ENCODE measurements at regions not wholly inside any gene's neighbourhood (a gene's known extent, or its start where the extent isn't known, plus 50 kb on each side); places are given as distances from the start of the nearest gene placed in this dataset.
A peak's percentile ranks its signal among the peaks of the same experiment; 100 is the strongest.

DNA sequence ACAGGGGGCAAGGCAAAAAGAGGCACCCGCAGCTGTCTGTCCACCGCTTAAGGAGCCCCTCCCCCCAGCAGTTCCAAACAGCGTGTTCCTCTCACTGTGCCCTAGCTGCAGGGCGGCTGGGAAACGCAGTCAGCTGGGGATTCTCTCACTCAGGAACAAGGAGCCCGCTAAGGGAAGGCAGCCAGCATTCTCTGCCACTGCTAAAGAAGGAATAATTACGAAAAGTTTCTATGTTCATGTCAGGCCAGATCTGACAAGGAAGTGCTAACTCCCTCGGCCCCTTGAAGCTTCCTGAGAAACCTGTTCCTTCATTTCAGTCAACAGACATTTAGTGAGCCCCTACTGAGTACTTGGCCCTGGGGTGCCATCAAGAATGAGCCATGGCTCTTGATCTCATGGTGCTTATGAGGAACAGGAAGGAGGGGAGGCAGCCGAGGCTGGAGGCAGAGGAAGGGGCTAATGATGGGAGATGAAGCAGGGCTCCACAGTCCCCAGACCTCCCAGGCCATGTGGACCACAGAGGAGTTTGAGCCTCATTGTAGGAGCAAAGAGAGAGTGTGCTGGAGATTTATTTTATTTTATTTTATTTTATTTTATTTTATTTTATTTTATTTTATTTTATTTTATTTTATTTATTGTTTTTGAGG, 101.7 kb upstream of the PMEPA1 start:
- Histone ChIP-seq H3K4me3 (no peak overlapping the region), H3K27me3 (no peaks in the 10 kb centered on the region), H3K36me3 (no peaks in the 10 kb centered on the region), H3K9me3 (no peaks in the 10 kb centered on the region), H3K27ac (peak overlapping the region in 2 of 4 donors; percentile 39 to 62), H3K4me1 (peaks cover 0 to 41% (median 22%) of the 10 kb centered on the region in 4 donors)
- TF ChIP-seq EP300 (IDR thresholded peaks at IDR 0.05) = no peak
- peak in 1 of 4 donors; percentile 16 for TF ChIP-seq POLR2AphosphoS5 (IDR thresholded peaks at IDR 0.05)
- WGBS, 2 donors = 51 to 77% methylated on average over 9 of the region's 9 CpGs
- DNase-seq = peak; percentile 58
- intact Hi-C loops (cut with DNase I) = no loop called here

DNA sequence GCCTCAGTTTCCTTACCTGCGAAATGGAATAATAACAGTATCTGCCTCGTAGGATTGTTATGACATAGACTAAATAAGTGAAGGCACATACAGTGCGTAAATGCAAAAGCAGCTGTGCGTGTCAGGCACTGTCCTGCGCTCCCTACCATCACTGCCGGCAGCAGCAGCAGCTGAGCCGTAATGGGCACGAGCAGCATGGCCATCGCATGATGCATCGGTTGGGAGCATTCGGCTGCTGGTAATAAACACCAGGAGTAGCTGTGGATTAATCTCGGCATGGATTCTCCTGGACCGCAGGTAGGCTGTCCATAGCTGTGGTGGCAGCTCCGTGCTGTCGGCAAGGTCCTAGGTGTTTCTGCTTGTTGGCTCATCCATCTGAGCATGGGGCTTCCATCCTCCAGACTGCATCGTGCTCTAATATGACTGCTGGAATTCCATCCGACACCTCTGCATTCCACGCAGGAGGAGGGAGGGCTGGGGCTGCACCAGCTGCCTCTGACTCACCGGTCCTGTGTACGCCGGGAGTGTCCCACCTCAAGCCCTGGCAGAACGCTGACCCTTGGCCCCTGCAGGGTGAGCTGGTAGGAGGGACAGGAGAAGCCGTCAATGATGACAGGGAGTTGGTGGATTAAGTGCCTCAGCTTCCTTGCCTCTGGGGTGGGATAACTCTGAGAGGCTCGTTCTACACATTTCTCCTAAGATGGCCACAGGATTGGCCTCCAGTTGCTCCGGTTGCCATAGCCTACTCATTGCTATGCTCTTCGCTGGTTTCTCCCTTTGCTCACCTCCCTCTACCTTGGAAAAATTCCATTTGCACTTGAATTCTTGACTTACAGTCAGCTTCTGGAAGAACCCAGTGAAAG, 100.9 kb upstream of the PMEPA1 start:
- peak; percentile 58 for DNase-seq
- peak overlapping the region in 2 of 4 donors; percentile 51 to 62 for H3K27ac ChIP-seq
- TF ChIP-seq EP300 (IDR thresholded peaks at IDR 0.05) = no peak
- TF ChIP-seq POLR2AphosphoS5 (IDR thresholded peaks at IDR 0.05) = no peak
- TF ChIP-seq, protein P1, sequence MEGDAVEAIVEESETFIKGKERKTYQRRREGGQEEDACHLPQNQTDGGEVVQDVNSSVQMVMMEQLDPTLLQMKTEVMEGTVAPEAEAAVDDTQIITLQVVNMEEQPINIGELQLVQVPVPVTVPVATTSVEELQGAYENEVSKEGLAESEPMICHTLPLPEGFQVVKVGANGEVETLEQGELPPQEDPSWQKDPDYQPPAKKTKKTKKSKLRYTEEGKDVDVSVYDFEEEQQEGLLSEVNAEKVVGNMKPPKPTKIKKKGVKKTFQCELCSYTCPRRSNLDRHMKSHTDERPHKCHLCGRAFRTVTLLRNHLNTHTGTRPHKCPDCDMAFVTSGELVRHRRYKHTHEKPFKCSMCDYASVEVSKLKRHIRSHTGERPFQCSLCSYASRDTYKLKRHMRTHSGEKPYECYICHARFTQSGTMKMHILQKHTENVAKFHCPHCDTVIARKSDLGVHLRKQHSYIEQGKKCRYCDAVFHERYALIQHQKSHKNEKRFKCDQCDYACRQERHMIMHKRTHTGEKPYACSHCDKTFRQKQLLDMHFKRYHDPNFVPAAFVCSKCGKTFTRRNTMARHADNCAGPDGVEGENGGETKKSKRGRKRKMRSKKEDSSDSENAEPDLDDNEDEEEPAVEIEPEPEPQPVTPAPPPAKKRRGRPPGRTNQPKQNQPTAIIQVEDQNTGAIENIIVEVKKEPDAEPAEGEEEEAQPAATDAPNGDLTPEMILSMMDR (IDR thresholded peaks at IDR 0.05) = no peak
- no peak for TF ChIP-seq POLR2A (IDR thresholded peaks at IDR 0.05)

DNA sequence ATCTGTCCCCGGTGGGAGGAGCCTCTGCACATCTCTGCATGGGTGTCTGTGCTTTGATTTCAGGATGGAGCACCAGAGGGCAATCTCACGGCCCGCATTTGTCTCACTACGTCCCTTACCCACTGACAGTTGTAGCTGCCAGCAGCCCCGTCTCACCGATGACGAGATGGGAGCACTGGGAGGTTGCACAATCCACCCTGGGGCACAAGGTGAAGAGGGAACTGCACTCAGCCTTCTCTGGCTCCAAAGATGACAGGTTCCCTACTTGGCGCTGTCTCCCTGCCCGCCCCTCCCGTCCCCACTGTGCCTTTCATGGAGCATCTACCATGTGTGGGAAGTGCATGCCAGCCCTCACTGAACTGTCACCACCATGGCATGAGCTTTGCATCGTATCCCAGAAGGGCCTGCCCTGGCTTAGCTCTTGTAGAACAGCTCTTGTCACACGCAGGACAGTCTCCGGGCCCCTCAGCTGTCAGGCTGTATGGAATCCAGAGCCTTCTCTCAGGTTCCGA, 99.9 kb upstream of the PMEPA1 start:
- TF ChIP-seq POLR2A (IDR thresholded peaks at IDR 0.05) (no peak), POLR2AphosphoS5 (IDR thresholded peaks at IDR 0.05) (peak in 3 of 4 donors; percentile 19 to 77 (median 74)), EP300 (IDR thresholded peaks at IDR 0.05) (peak in 1 of 4 donors; percentile 66)
- Histone ChIP-seq H3K4me3 (no peak overlapping the region), H3K4me1 (peaks cover 0 to 41% (median 22%) of the 10 kb centered on the region in 4 donors), H3K27me3 (no peaks in the 10 kb centered on the region), H3K36me3 (no peaks in the 10 kb centered on the region), H3K9me3 (no peaks in the 10 kb centered on the region), H3K27ac (peak overlapping the region in 2 of 4 donors; percentile 51 to 62)
- 84 to 86% methylated on average over 14 of the region's 14 CpGs for WGBS, 2 donors
- intact Hi-C loops (cut with DNase I) = no loop called here
- DNase-seq = peak; percentile 69

More for the DNA sequence above, 100.9 kb upstream of the PMEPA1 start:
- H3K4me3 ChIP-seq = no peak overlapping the region
- H3K36me3 ChIP-seq = no peaks in the 10 kb centered on the region
- intact Hi-C loops (cut with DNase I) = no loop called here
- 73 to 87% methylated on average over 26 of the region's 26 CpGs for WGBS, 2 donors
- H3K4me1 ChIP-seq = peaks cover 0 to 41% (median 22%) of the 10 kb centered on the region in 4 donors
- no peaks in the 10 kb centered on the region for H3K9me3 ChIP-seq
- H3K27me3 ChIP-seq = no peaks in the 10 kb centered on the region

DNA sequence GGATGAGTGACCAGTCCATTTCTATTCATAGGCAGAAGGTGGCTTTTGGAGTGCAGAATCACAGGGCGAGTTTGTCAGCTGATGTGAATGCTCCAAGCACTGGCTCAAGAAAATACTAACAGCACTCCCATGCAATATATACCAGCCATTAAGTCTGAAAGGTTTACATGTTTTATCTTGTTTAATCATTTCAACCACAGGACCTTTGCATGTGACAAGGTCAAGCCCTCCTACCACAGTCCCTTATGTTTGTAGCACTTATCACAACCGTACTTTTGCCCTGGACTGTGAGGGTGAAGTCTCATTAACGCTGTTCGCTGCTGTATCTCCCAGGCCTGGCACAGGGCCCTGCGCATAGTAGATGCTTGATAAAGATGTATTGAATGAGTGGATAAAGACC, 99.3 kb upstream of the PMEPA1 start:
- 91 to 94% methylated on average over 5 of the region's 5 CpGs for WGBS, 2 donors

DNA sequence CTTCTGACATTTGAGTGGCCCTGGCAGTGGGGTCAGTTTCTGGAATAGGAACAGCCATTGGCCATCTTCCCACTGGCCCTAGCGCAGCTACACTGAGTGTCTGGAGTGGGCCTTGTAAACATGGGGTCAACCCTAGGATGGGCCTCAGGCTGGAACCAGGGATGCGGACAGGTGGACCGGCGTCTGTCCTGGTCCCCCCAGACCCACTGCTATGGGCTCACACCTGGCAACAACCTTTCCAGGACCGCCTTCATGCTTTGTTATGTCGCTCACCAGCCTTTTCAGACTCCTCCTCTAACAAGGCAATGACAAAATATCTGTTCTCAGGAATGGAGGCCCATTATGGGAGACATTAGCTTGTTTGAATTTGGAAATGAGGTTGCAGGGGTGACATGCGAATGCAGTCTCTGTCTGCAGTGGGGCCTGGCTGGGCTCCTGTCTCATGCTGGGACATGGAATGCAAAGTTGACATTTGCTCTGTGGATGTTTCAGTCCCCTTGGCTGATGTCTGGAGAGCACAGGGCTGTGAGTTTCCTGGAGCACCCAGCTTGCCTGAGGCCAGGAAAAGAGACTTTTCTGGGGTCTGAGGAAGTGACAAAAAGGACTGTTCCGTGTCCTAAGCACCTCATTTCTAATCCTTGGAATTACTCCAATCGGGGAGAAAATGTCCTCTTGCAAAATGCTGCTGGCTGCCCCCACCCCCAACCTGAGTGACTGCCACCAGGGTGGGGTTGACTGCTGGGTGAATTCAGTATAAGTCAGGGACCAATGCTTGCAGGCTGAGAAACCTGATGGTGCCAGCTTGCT, 98.7 kb upstream of the PMEPA1 start:
- H3K4me1 ChIP-seq = peaks cover 0 to 41% (median 22%) of the 10 kb centered on the region in 4 donors
- intact Hi-C loops (cut with DNase I) = no loop called here
- DNase-seq = no peak
- H3K27ac ChIP-seq = peak overlapping the region in 2 of 4 donors; percentile 56 to 62
- H3K9me3 ChIP-seq = no peaks in the 10 kb centered on the region
- TF ChIP-seq, protein P1 (IDR thresholded peaks at IDR 0.05) = no peak
- TF ChIP-seq POLR2AphosphoS5 (IDR thresholded peaks at IDR 0.05) (no peak), POLR2A (IDR thresholded peaks at IDR 0.05) (no peak), EP300 (IDR thresholded peaks at IDR 0.05) (no peak)
- no peaks in the 10 kb centered on the region for H3K27me3 ChIP-seq
- no peaks in the 10 kb centered on the region for H3K36me3 ChIP-seq
- WGBS, 2 donors = 91% methylated on average over 9 of the region's 9 CpGs
- H3K4me3 ChIP-seq = no peak overlapping the region

More for the DNA sequence above, 99.3 kb upstream of the PMEPA1 start:
- Histone ChIP-seq H3K4me3 (no peak overlapping the region), H3K36me3 (no peaks in the 10 kb centered on the region), H3K27ac (peak overlapping the region in 2 of 4 donors; percentile 56 to 62), H3K27me3 (no peaks in the 10 kb centered on the region), H3K9me3 (no peaks in the 10 kb centered on the region), H3K4me1 (peaks cover 0 to 41% (median 22%) of the 10 kb centered on the region in 4 donors)
- no peak for TF ChIP-seq POLR2A (IDR thresholded peaks at IDR 0.05)
- TF ChIP-seq, protein P1 (IDR thresholded peaks at IDR 0.05) = no peak
- no peak for TF ChIP-seq EP300 (IDR thresholded peaks at IDR 0.05)
- no peak for TF ChIP-seq POLR2AphosphoS5 (IDR thresholded peaks at IDR 0.05)
- no peak for DNase-seq
- intact Hi-C loops (cut with DNase I) = no loop called here
